ENCODE measurements at regions not wholly inside any gene's neighbourhood (a gene's known extent, or its start where the extent isn't known, plus 50 kb on each side); places are given as distances from the start of the nearest gene placed in this dataset.
A peak's percentile ranks its signal among the peaks of the same experiment; 100 is the strongest.
"Not testable (repeated sequence)": the region's sequence is repeated elsewhere in the genome, so short reads cannot be mapped to it uniquely, and the experiment has no call there.

GRCh38 chr14:49946320-49947141, 53.6 kb downstream of the ARF6 start:
- DNase-seq, result peak; percentile 65

GRCh38 chr14:49947506-49947905, 54.6 kb downstream of the ARF6 start:
- no peak for DNase-seq

GRCh38 chr14:49950275-49951228, 57.7 kb downstream of the ARF6 start:
- DNase-seq, result peak; percentile 37

- no peak for DNase-seq
These were observed 58.3 kb downstream of the ARF6 start for GRCh38 chr14:49951229-49951607.

GRCh38 chr14:49951691-49952345, 58.9 kb downstream of the ARF6 start:
- no peak for DNase-seq

- no peak for DNase-seq
These were observed 60.3 kb downstream of the ARF6 start for GRCh38 chr14:49953196-49953595.

- no peak for DNase-seq
These were observed 61.3 kb downstream of the ARF6 start for GRCh38 chr14:49954171-49954631.

- no peak for DNase-seq
These were observed 62.1 kb downstream of the ARF6 start for GRCh38 chr14:49955024-49955423.

- DNase-seq, result no peak
These were observed 64.4 kb downstream of the ARF6 start for GRCh38 chr14:49957089-49957852.

- no peak for DNase-seq
These were observed 67.0 kb downstream of the ARF6 start for GRCh38 chr14:49959822-49960408.

GRCh38 chr14:49960453-49960852, 67.6 kb downstream of the ARF6 start:
- DNase-seq, result no peak

- no peak for DNase-seq
These were observed 68.7 kb downstream of the ARF6 start for GRCh38 chr14:49961270-49962222.

- DNase-seq, result peak; percentile 60
These were observed 69.7 kb downstream of the ARF6 start for GRCh38 chr14:49962621-49963020.

- not testable (repeated sequence) for DNase-seq
These were observed 72.3 kb downstream of the ARF6 start for GRCh38 chr14:49965068-49965651.

- no peak for DNase-seq
These were observed 73.5 kb downstream of the ARF6 start for GRCh38 chr14:49966304-49966809.

- DNase-seq, result no peak
These were observed 74.2 kb downstream of the ARF6 start for GRCh38 chr14:49966971-49967630.

- no peak for DNase-seq
These were observed 77.1 kb downstream of the ARF6 start for GRCh38 chr14:49969961-49970360.

- peak; percentile 48 for DNase-seq
These were observed 77.7 kb downstream of the ARF6 start for GRCh38 chr14:49970474-49971147.

Measured in activated CD4-positive, alpha-beta T cell treated with anti-CD3 and anti-CD28 coated beads, Interleukin-2, amount 50 U/mL, for 16 hours (primary cell).